SK-N-SH treated with all-trans-retinoic acid at 6 μM for 48 hours (cell line): ENCODE measurements at regions not wholly inside any gene's neighbourhood (a gene's known extent, or its start where the extent isn't known, plus 50 kb on each side); places are given as distances from the start of the nearest gene placed in this dataset.

Experiments
- ARNTL ChIP-seq: fragments of 450-650 bp; formaldehyde crosslinking; IDR thresholded peaks from 2 replicates; pipeline ENCODE4 v1.5.0; 2020; ENCODE audit warnings: low read depth, mild to moderate bottlenecking, moderate library complexity, borderline replicate concordance
- GLIS3 ChIP-seq: fragments of 250-450 bp; sonication (Bioruptor Pico); IDR thresholded peaks from 2 replicates; pipeline ENCODE4 v1.5.0; 2020; ENCODE audit warnings: mild to moderate bottlenecking, moderate library complexity
- PPARA ChIP-seq: fragments of 250-450 bp; sonication (Bioruptor Pico); IDR thresholded peaks from 2 replicates; pipeline ENCODE4 v1.5.0; 2020; ENCODE audit warnings: mild to moderate bottlenecking, borderline replicate concordance
- RARB ChIP-seq: fragments of 250-450 bp; sonication (Bioruptor Pico); IDR thresholded peaks from 2 replicates; pipeline ENCODE4 v1.8.0; 2021; ENCODE audit warnings: mild to moderate bottlenecking, moderate library complexity
- TCF4 ChIP-seq: fragments of 250-450 bp; sonication (Bioruptor Pico); IDR thresholded peaks from 2 replicates; pipeline ENCODE4 v1.8.0; 2021; ENCODE audit warnings: mild to moderate bottlenecking, moderate library complexity, borderline replicate concordance
- ZC3H10 ChIP-seq: fragments of 250-450 bp; sonication (Bioruptor Pico); IDR thresholded peaks from 2 replicates; pipeline ENCODE4 v1.5.1; 2021; ENCODE audit warnings: mild to moderate bottlenecking, moderate library complexity
- ZFP30 ChIP-seq: fragments of 450-650 bp; formaldehyde crosslinking; IDR thresholded peaks from 2 replicates; pipeline ENCODE4 v1.5.0; 2022; ENCODE audit warnings: mild to moderate bottlenecking, moderate library complexity
- ZNF70 ChIP-seq: fragments of 450-650 bp; formaldehyde crosslinking; IDR thresholded peaks from 2 replicates; pipeline ENCODE4 v1.5.0; 2020; ENCODE audit warnings: mild to moderate bottlenecking, moderate library complexity
- TF ChIP-seq, protein P1 (sequence below): fragments of 250-450 bp; sonication (Bioruptor Pico); IDR thresholded peaks from 2 replicates; pipeline ENCODE4 v1.5.0; 2020; ENCODE audit warnings: mild to moderate bottlenecking, moderate library complexity
- TF ChIP-seq, protein P2 (sequence below): fragments of 250-450 bp; sonication (Bioruptor Pico); IDR thresholded peaks from 2 replicates; pipeline ENCODE4 v1.8.0; 2021; ENCODE audit warnings: low read depth, mild to moderate bottlenecking, moderate library complexity, borderline replicate concordance
- TF ChIP-seq, protein P3 (sequence below): fragments of 250-450 bp; sonication (Bioruptor Pico); IDR thresholded peaks from 2 replicates; pipeline ENCODE4 v1.5.1; 2021; ENCODE audit warnings: mild to moderate bottlenecking, moderate library complexity
- TF ChIP-seq, protein P4 (sequence below): fragments of 250-450 bp; sonication (Bioruptor Pico); IDR thresholded peaks from 2 replicates; pipeline ENCODE4 v1.5.1; 2020; ENCODE audit warnings: low read depth, mild to moderate bottlenecking, moderate library complexity

DNA sequence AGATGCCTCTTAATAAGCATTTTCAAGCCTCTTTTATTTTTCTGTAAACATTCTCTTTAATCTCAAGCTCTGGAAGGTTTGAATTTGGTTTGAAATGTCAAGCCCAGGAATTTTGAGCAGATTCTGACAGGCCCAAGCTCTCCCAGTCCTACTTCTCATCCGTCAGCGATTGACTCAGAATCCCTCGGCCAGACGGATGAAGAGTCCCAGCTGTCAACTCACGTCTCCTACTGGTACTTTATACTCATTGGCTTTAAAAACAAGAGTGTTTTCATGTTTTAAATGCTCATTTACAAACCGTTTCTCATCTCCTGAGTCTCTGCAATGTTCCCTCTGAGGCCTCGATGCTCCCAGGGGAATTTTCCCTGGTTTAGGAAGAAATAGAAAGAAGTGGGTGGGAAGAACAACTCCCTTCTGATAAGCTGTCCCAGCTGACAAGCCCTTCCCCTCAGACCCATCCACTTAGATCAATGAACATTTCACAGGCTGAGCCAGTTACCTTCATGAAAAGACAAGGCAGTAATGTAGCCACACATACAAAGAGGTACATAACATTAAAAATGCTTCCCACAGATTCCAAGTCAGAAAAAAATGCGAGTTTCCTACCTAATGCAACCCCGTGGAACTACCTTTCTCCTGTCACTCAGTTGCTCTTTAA, 478.2 kb upstream of the DPH6 start:
- TF ChIP-seq RARB (CRISPR knock-in tag) (no peak), ZC3H10 (CRISPR knock-in tag) (no peak), ZFP30 (CRISPR knock-in tag) (no peak), ARNTL (no peak), TCF4 (no peak), ZNF70 (CRISPR knock-in tag) (no peak), GLIS3 (no peak), PPARA (no peak)
- TF ChIP-seq, protein P1, sequence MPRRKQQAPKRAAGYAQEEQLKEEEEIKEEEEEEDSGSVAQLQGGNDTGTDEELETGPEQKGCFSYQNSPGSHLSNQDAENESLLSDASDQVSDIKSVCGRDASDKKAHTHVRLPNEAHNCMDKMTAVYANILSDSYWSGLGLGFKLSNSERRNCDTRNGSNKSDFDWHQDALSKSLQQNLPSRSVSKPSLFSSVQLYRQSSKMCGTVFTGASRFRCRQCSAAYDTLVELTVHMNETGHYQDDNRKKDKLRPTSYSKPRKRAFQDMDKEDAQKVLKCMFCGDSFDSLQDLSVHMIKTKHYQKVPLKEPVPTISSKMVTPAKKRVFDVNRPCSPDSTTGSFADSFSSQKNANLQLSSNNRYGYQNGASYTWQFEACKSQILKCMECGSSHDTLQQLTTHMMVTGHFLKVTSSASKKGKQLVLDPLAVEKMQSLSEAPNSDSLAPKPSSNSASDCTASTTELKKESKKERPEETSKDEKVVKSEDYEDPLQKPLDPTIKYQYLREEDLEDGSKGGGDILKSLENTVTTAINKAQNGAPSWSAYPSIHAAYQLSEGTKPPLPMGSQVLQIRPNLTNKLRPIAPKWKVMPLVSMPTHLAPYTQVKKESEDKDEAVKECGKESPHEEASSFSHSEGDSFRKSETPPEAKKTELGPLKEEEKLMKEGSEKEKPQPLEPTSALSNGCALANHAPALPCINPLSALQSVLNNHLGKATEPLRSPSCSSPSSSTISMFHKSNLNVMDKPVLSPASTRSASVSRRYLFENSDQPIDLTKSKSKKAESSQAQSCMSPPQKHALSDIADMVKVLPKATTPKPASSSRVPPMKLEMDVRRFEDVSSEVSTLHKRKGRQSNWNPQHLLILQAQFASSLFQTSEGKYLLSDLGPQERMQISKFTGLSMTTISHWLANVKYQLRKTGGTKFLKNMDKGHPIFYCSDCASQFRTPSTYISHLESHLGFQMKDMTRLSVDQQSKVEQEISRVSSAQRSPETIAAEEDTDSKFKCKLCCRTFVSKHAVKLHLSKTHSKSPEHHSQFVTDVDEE (CRISPR knock-in tag), result no peak
- TF ChIP-seq, protein P2, sequence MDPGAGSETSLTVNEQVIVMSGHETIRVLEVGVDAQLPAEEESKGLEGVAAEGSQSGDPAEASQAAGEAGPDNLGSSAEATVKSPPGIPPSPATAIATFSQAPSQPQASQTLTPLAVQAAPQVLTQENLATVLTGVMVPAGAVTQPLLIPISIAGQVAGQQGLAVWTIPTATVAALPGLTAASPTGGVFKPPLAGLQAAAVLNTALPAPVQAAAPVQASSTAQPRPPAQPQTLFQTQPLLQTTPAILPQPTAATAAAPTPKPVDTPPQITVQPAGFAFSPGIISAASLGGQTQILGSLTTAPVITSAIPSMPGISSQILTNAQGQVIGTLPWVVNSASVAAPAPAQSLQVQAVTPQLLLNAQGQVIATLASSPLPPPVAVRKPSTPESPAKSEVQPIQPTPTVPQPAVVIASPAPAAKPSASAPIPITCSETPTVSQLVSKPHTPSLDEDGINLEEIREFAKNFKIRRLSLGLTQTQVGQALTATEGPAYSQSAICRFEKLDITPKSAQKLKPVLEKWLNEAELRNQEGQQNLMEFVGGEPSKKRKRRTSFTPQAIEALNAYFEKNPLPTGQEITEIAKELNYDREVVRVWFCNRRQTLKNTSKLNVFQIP (CRISPR knock-in tag), result no peak
- TF ChIP-seq, protein P3, sequence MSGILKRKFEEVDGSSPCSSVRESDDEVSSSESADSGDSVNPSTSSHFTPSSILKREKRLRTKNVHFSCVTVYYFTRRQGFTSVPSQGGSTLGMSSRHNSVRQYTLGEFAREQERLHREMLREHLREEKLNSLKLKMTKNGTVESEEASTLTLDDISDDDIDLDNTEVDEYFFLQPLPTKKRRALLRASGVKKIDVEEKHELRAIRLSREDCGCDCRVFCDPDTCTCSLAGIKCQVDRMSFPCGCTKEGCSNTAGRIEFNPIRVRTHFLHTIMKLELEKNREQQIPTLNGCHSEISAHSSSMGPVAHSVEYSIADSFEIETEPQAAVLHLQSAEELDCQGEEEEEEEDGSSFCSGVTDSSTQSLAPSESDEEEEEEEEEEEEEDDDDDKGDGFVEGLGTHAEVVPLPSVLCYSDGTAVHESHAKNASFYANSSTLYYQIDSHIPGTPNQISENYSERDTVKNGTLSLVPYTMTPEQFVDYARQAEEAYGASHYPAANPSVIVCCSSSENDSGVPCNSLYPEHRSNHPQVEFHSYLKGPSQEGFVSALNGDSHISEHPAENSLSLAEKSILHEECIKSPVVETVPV, result no peak
- TF ChIP-seq, protein P4, sequence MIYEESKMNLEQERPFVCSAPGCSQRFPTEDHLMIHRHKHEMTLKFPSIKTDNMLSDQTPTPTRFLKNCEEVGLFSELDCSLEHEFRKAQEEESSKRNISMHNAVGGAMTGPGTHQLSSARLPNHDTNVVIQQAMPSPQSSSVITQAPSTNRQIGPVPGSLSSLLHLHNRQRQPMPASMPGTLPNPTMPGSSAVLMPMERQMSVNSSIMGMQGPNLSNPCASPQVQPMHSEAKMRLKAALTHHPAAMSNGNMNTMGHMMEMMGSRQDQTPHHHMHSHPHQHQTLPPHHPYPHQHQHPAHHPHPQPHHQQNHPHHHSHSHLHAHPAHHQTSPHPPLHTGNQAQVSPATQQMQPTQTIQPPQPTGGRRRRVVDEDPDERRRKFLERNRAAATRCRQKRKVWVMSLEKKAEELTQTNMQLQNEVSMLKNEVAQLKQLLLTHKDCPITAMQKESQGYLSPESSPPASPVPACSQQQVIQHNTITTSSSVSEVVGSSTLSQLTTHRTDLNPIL (CRISPR knock-in tag), result no peak
